BLaER1 treated with 17β-estradiol and CSF1 and Interleukin-3, amounts not matched to agents 10 nM and 100 nM (cell line): ENCODE measurements at regions not wholly inside any gene's neighbourhood (a gene's known extent, or its start where the extent isn't known, plus 50 kb on each side); places are given as distances from the start of the nearest gene placed in this dataset.
A peak's percentile ranks its signal among the peaks of the same experiment; 100 is the strongest.

Source experiments
- H3K27ac ChIP-seq, 11 experiments: shearing (Covaris generic); formaldehyde crosslinking; 2 replicates each; pipeline ENCODE4 v1.8.1; 2022
- H3K27me3 ChIP-seq, 11 experiments: shearing (Covaris generic); formaldehyde crosslinking; 2 replicates each; pipeline ENCODE4 v1.8.1; 2022
- H3K36me3 ChIP-seq, 11 experiments: shearing (Covaris generic); formaldehyde crosslinking; 2 replicates each; pipeline ENCODE4 v1.8.1; 2022
- H3K4me1 ChIP-seq, 10 experiments: shearing (Covaris generic); formaldehyde crosslinking; 2 replicates each; pipeline ENCODE4 v1.8.1; 2022
- H3K4me2 ChIP-seq, 11 experiments: shearing (Covaris generic); formaldehyde crosslinking; 2 replicates each; pipeline ENCODE4 v1.8.1; 2022
- H3K4me3 ChIP-seq, 10 experiments: shearing (Covaris generic); formaldehyde crosslinking; 2 replicates each; pipeline ENCODE4 v1.8.1; 2022
- H3K9ac ChIP-seq, 11 experiments: shearing (Covaris generic); formaldehyde crosslinking; 2 replicates each; pipeline ENCODE4 v1.8.1; 2022
- H3K9me3 ChIP-seq, 11 experiments: shearing (Covaris generic); formaldehyde crosslinking; replicated peaks in 1 of 11; 2 replicates each; pipeline ENCODE4 v1.8.1; 2022
- H4K20me1 ChIP-seq, 11 experiments: shearing (Covaris generic); formaldehyde crosslinking; 2 replicates each; pipeline ENCODE4 v1.8.1; 2022
- Cebpa-rat ChIP-seq, 11 experiments: shearing (Covaris generic); IDR thresholded peaks; 2 replicates each; pipeline ENCODE4 v1.8.1; 2022

GRCh38 chr2:18186816-18187613, 308.5 kb downstream of the KCNS3 start:
- Histone ChIP-seq H3K4me2 (no peak overlapping the region), H3K4me3 (no peak overlapping the region), H3K9ac (no peak overlapping the region), H3K36me3 (no peaks in the 10 kb centered on the region), H3K4me1 (no peaks in the 10 kb centered on the region), H3K27me3 (no peaks in the 10 kb centered on the region), H3K9me3 (no peaks in the 10 kb centered on the region), H3K27ac (no peak overlapping the region), H4K20me1 (no peaks in the 10 kb centered on the region)
- no peak for TF ChIP-seq Cebpa-rat (IDR thresholded peaks at IDR 0.05)

GRCh38 chr2:18182861-18183260, 304.4 kb downstream of the KCNS3 start:
- H3K27me3 ChIP-seq: no peaks in the 10 kb centered on the region
- no peak overlapping the region for H3K9ac ChIP-seq
- no peak overlapping the region for H3K4me2 ChIP-seq
- H4K20me1 ChIP-seq: no peaks in the 10 kb centered on the region
- peaks cover 0 to 6% (median 5%) of the 10 kb centered on the region in 10 experiments; a peak in 7 of 20 replicates for H3K4me1 ChIP-seq
- H3K36me3 ChIP-seq: no peaks in the 10 kb centered on the region
- no peak for TF ChIP-seq Cebpa-rat (IDR thresholded peaks at IDR 0.05)
- H3K4me3 ChIP-seq: no peak overlapping the region
- no peaks in the 10 kb centered on the region for H3K9me3 ChIP-seq
- no peak overlapping the region for H3K27ac ChIP-seq

GRCh38 chr2:18180912-18181311, 302.4 kb downstream of the KCNS3 start:
- Histone ChIP-seq H3K9me3 (no peaks in the 10 kb centered on the region), H3K9ac (no peak overlapping the region), H3K4me2 (no peak overlapping the region), H4K20me1 (no peaks in the 10 kb centered on the region), H3K4me3 (no peak overlapping the region), H3K27me3 (no peaks in the 10 kb centered on the region), H3K36me3 (no peaks in the 10 kb centered on the region), H3K4me1 (peaks cover 0 to 6% (median 5%) of the 10 kb centered on the region in 10 experiments; a peak in 7 of 20 replicates), H3K27ac (no peak overlapping the region)
- no peak for TF ChIP-seq Cebpa-rat (IDR thresholded peaks at IDR 0.05)

GRCh38 chr2:18180031-18180610, 301.7 kb downstream of the KCNS3 start:
- H4K20me1 ChIP-seq: no peaks in the 10 kb centered on the region
- no peak overlapping the region for H3K4me3 ChIP-seq
- H3K27ac ChIP-seq: no peak overlapping the region
- no peaks in the 10 kb centered on the region for H3K9me3 ChIP-seq
- no peak overlapping the region for H3K9ac ChIP-seq
- H3K36me3 ChIP-seq: no peaks in the 10 kb centered on the region
- H3K27me3 ChIP-seq: no peaks in the 10 kb centered on the region
- peaks cover 0 to 6% (median 5%) of the 10 kb centered on the region in 10 experiments; a peak in 7 of 20 replicates for H3K4me1 ChIP-seq
- H3K4me2 ChIP-seq: no peak overlapping the region
- TF ChIP-seq Cebpa-rat (IDR thresholded peaks at IDR 0.05): no peak

GRCh38 chr2:18178736-18179349, 300.4 kb downstream of the KCNS3 start:
- Histone ChIP-seq H3K4me2 (peak overlapping the region in 7 of 11 experiments; percentile 2 to 40 (median 22); a peak in 7 of 22 replicates), H3K27me3 (no peaks in the 10 kb centered on the region), H4K20me1 (no peaks in the 10 kb centered on the region), H3K27ac (no peak overlapping the region), H3K36me3 (no peaks in the 10 kb centered on the region), H3K4me1 (peaks cover 0 to 6% (median 5%) of the 10 kb centered on the region in 10 experiments; a peak in 7 of 20 replicates), H3K9me3 (no peaks in the 10 kb centered on the region), H3K4me3 (no peak overlapping the region), H3K9ac (no peak overlapping the region)
- TF ChIP-seq Cebpa-rat (IDR thresholded peaks at IDR 0.05): no peak

- H3K9me3 ChIP-seq: no peaks in the 10 kb centered on the region
- no peak for TF ChIP-seq Cebpa-rat (IDR thresholded peaks at IDR 0.05)
Measured at GRCh38 chr2:18176679-18177215, 298.3 kb downstream of the KCNS3 start.

GRCh38 chr2:18172607-18173006, 294.1 kb downstream of the KCNS3 start:
- Histone ChIP-seq H3K4me1 (peaks cover 18 to 33% (median 28%) of the 10 kb centered on the region in 10 experiments), H3K4me2 (no peak overlapping the region), H3K9me3 (peaks cover 0 to 18% (median 11%) of the 10 kb centered on the region in 11 experiments; a peak in 10 of 22 replicates), H3K36me3 (no peaks in the 10 kb centered on the region), H4K20me1 (no peaks in the 10 kb centered on the region), H3K9ac (no peak overlapping the region), H3K4me3 (no peak overlapping the region), H3K27me3 (no peaks in the 10 kb centered on the region), H3K27ac (no peak overlapping the region)
- no peak for TF ChIP-seq Cebpa-rat (IDR thresholded peaks at IDR 0.05)

More at GRCh38 chr2:18176679-18177215, 298.3 kb downstream of the KCNS3 start:
- Histone ChIP-seq H3K36me3 (no peaks in the 10 kb centered on the region), H3K4me2 (no peak overlapping the region), H3K4me3 (no peak overlapping the region), H3K4me1 (peaks cover 0 to 6% (median 5%) of the 10 kb centered on the region in 10 experiments; a peak in 9 of 20 replicates), H3K27me3 (no peaks in the 10 kb centered on the region), H3K9ac (no peak overlapping the region), H4K20me1 (no peaks in the 10 kb centered on the region), H3K27ac (no peak overlapping the region)

- Histone ChIP-seq H3K4me2 (peak overlapping the region in 5 of 11 experiments; percentile 2 to 43 (median 24); a peak in 3 of 22 replicates), H3K36me3 (no peaks in the 10 kb centered on the region), H3K27me3 (no peaks in the 10 kb centered on the region), H3K4me3 (no peak overlapping the region), H3K27ac (no peak overlapping the region), H3K9me3 (peaks cover 0 to 18% (median 12%) of the 10 kb centered on the region in 11 experiments; a peak in 11 of 22 replicates), H4K20me1 (no peaks in the 10 kb centered on the region), H3K4me1 (peaks cover 22 to 42% (median 35%) of the 10 kb centered on the region in 10 experiments), H3K9ac (no peak overlapping the region)
- no peak for TF ChIP-seq Cebpa-rat (IDR thresholded peaks at IDR 0.05)
Measured at GRCh38 chr2:18171191-18172139, 293.0 kb downstream of the KCNS3 start.
